ENCODE measurements at regions not wholly inside any gene's neighbourhood (a gene's known extent, or its start where the extent isn't known, plus 50 kb on each side); places are given as distances from the start of the nearest gene placed in this dataset.
"Not testable (repeated sequence)": the region's sequence is repeated elsewhere in the genome, so short reads cannot be mapped to it uniquely, and the experiment has no call there.

GRCh38 chr14:71631030-71631429 lies 301.2 kb upstream of the RGS6 start:
- not testable (repeated sequence) for H3K27ac ChIP-seq (ENCODE audit: low read depth in 1 of 2, low read length in 2 of 2); H3K36me3 ChIP-seq (ENCODE audit: control insufficient read depth in 4 of 4, insufficient read depth in 3 of 4, low read depth in 1 of 4, low read length in 3 of 4); H3K9me3 ChIP-seq (ENCODE audit: control insufficient read depth in 4 of 4, low read length in 3 of 4); DNase-seq (ENCODE audit: low spot score); H3K4me1 ChIP-seq (ENCODE audit: control insufficient read depth in 4 of 4, insufficient read depth in 4 of 4, low read length in 3 of 4); H3K9ac ChIP-seq (ENCODE audit: low read depth in 1 of 2, low read length in 2 of 2); H3K4me3 ChIP-seq (ENCODE audit: low read depth in 1 of 3, low read length in 3 of 3); H3K27me3 ChIP-seq (ENCODE audit: control insufficient read depth in 4 of 4, insufficient read depth in 4 of 4, low read length in 3 of 4)
- 95% methylated on average over 1 of the region's 1 CpG for WGBS

GRCh38 chr14:71632440-71632946 lies 299.7 kb upstream of the RGS6 start:
- WGBS, result 92% methylated on average over 4 of the region's 4 CpGs
- Histone ChIP-seq H3K4me3 (ENCODE audit: low read depth in 1 of 3, low read length in 3 of 3) (no peak overlapping the region), H3K27ac (ENCODE audit: low read depth in 1 of 2, low read length in 2 of 2) (no peak overlapping the region), H3K4me1 (ENCODE audit: control insufficient read depth in 4 of 4, insufficient read depth in 4 of 4, low read length in 3 of 4) (no peaks in the 10 kb centered on the region), H3K36me3 (ENCODE audit: control insufficient read depth in 4 of 4, insufficient read depth in 3 of 4, low read depth in 1 of 4, low read length in 3 of 4) (no peaks in the 10 kb centered on the region), H3K27me3 (ENCODE audit: control insufficient read depth in 4 of 4, insufficient read depth in 4 of 4, low read length in 3 of 4) (no peaks in the 10 kb centered on the region), H3K9ac (ENCODE audit: low read depth in 1 of 2, low read length in 2 of 2) (no peak overlapping the region), H3K9me3 (ENCODE audit: control insufficient read depth in 4 of 4, low read length in 3 of 4) (no peaks in the 10 kb centered on the region)
- TF ChIP-seq YY1 (IDR thresholded peaks at IDR 0.05) (no peak), RAD21 (IDR thresholded peaks at IDR 0.05) (no peak), ATF3 (IDR thresholded peaks at IDR 0.05) (no peak), FOXA1 (IDR thresholded peaks at IDR 0.05) (no peak)
- DNase-seq (ENCODE audit: low spot score), result no peak

GRCh38 chr14:71636076-71636475 lies 296.2 kb upstream of the RGS6 start:
- Histone ChIP-seq H3K9ac (ENCODE audit: low read depth in 1 of 2, low read length in 2 of 2) (no peak overlapping the region), H3K36me3 (ENCODE audit: control insufficient read depth in 4 of 4, insufficient read depth in 3 of 4, low read depth in 1 of 4, low read length in 3 of 4) (no peaks in the 10 kb centered on the region), H3K9me3 (ENCODE audit: control insufficient read depth in 4 of 4, low read length in 3 of 4) (no peaks in the 10 kb centered on the region), H3K27me3 (ENCODE audit: control insufficient read depth in 4 of 4, insufficient read depth in 4 of 4, low read length in 3 of 4) (no peaks in the 10 kb centered on the region), H3K4me1 (ENCODE audit: control insufficient read depth in 4 of 4, insufficient read depth in 4 of 4, low read length in 3 of 4) (no peaks in the 10 kb centered on the region), H3K27ac (ENCODE audit: low read depth in 1 of 2, low read length in 2 of 2) (no peak overlapping the region), H3K4me3 (ENCODE audit: low read depth in 1 of 3, low read length in 3 of 3) (no peak overlapping the region)
- no peak for TF ChIP-seq JUND (IDR thresholded peaks at IDR 0.05)
- no peak for TF ChIP-seq RXRA (IDR thresholded peaks at IDR 0.05)
- TF ChIP-seq SP1 (IDR thresholded peaks at IDR 0.05), result no peak
- no peak for TF ChIP-seq YY1 (IDR thresholded peaks at IDR 0.05)
- TF ChIP-seq RAD21 (IDR thresholded peaks at IDR 0.05), result no peak
- no peak for TF ChIP-seq TAF1 (conservative IDR thresholded peaks at IDR 0.05)
- no peak for TF ChIP-seq ATF3 (IDR thresholded peaks at IDR 0.05)
- DNase-seq (ENCODE audit: low spot score), result no peak

GRCh38 chr14:71636820-71637471 lies 295.3 kb upstream of the RGS6 start:
- Histone ChIP-seq H3K4me1 (ENCODE audit: control insufficient read depth in 4 of 4, insufficient read depth in 4 of 4, low read length in 3 of 4) (no peaks in the 10 kb centered on the region), H3K36me3 (ENCODE audit: control insufficient read depth in 4 of 4, insufficient read depth in 3 of 4, low read depth in 1 of 4, low read length in 3 of 4) (peaks cover 0 to 1% (median 0%) of the 10 kb centered on the region in 4 donors), H3K27me3 (ENCODE audit: control insufficient read depth in 4 of 4, insufficient read depth in 4 of 4, low read length in 3 of 4) (no peaks in the 10 kb centered on the region), H3K9me3 (ENCODE audit: control insufficient read depth in 4 of 4, low read length in 3 of 4) (no peaks in the 10 kb centered on the region), H3K27ac (ENCODE audit: low read depth in 1 of 2, low read length in 2 of 2) (no peak overlapping the region), H3K9ac (ENCODE audit: low read depth in 1 of 2, low read length in 2 of 2) (no peak overlapping the region), H3K4me3 (ENCODE audit: low read depth in 1 of 3, low read length in 3 of 3) (no peak overlapping the region)
- no peak for DNase-seq (ENCODE audit: low spot score)
- 97% methylated on average over 14 of the region's 14 CpGs for WGBS
- no peak for TF ChIP-seq GABPA (IDR thresholded peaks at IDR 0.05 in 1 of 2, conservative IDR thresholded peaks at IDR 0.05 in 1 of 2)
- no peak for TF ChIP-seq TAF1 (conservative IDR thresholded peaks at IDR 0.05)
- no peak for TF ChIP-seq NR2F2 (IDR thresholded peaks at IDR 0.05)
- TF ChIP-seq REST (IDR thresholded peaks at IDR 0.05), result no peak
